ENCODE measurements at regions not wholly inside any gene's neighbourhood (a gene's known extent, or its start where the extent isn't known, plus 50 kb on each side); places are given as distances from the start of the nearest gene placed in this dataset.

GRCh38 chr7:94128072-94128471 lies 123.9 kb upstream of the BET1 start:
- 67 to 95% (median 88%) methylated on average over 2 of the region's 2 CpGs for WGBS, 4 donors
- H3K27ac ChIP-seq: no peak overlapping the region
- H3K36me3 ChIP-seq: no peaks in the 10 kb centered on the region
- DNase-seq (no peak), ATAC-seq (no peak)
- H3K27me3 ChIP-seq: no peaks in the 10 kb centered on the region
- intact Hi-C loops (cut with DNase I): no loop called here
- no peak overlapping the region for H3K4me3 ChIP-seq
- H3K4me1 ChIP-seq: peaks cover 0 to 3% (median 0%) of the 10 kb centered on the region in 12 donors
- no peaks in the 10 kb centered on the region for H3K9me3 ChIP-seq
- TF ChIP-seq POLR2A (IDR thresholded peaks at IDR 0.05) (no peak), CTCF (IDR thresholded peaks at IDR 0.05) (no peak)

GRCh38 chr7:94129443-94130140 lies 125.4 kb upstream of the BET1 start:
- Histone ChIP-seq H3K36me3 (no peaks in the 10 kb centered on the region), H3K9me3 (no peaks in the 10 kb centered on the region), H3K27me3 (no peaks in the 10 kb centered on the region), H3K27ac (no peak overlapping the region), H3K4me3 (no peak overlapping the region), H3K4me1 (peaks cover 0 to 3% (median 0%) of the 10 kb centered on the region in 12 donors)
- WGBS, 4 donors: 48 to 74% (median 61%) methylated on average over 1 of the region's 1 CpG
- DNase-seq (no peak), ATAC-seq (peak in 2 of 4 donors; percentile 41 to 74)
- no peak for TF ChIP-seq POLR2A (IDR thresholded peaks at IDR 0.05)
- intact Hi-C loops (cut with DNase I): no loop called here

GRCh38 chr7:94130716-94131115 lies 126.6 kb upstream of the BET1 start:
- H3K27me3 ChIP-seq: no peaks in the 10 kb centered on the region
- DNase-seq (no peak), ATAC-seq (no peak)
- intact Hi-C loops (cut with DNase I): no loop called here
- H3K4me3 ChIP-seq: no peak overlapping the region
- TF ChIP-seq CTCF (IDR thresholded peaks at IDR 0.05) (no peak), POLR2A (IDR thresholded peaks at IDR 0.05) (no peak)
- H3K36me3 ChIP-seq: no peaks in the 10 kb centered on the region
- H3K27ac ChIP-seq: no peak overlapping the region
- no peaks in the 10 kb centered on the region for H3K9me3 ChIP-seq
- 97 to 99% (median 98%) methylated on average over 3 of the region's 3 CpGs for WGBS, 4 donors
- H3K4me1 ChIP-seq: peaks cover 0 to 3% (median 0%) of the 10 kb centered on the region in 12 donors

- Histone ChIP-seq H3K27ac (no peak overlapping the region), H3K36me3 (no peaks in the 10 kb centered on the region), H3K4me3 (no peak overlapping the region), H3K27me3 (no peaks in the 10 kb centered on the region), H3K9me3 (no peaks in the 10 kb centered on the region), H3K4me1 (peaks cover 0 to 3% (median 0%) of the 10 kb centered on the region in 12 donors)
- TF ChIP-seq POLR2A (IDR thresholded peaks at IDR 0.05) (no peak), CTCF (IDR thresholded peaks at IDR 0.05) (no peak)
- 55 to 64% (median 63%) methylated on average over 4 of the region's 4 CpGs for WGBS, 4 donors
- no peak for DNase-seq
- ATAC-seq: no peak
- intact Hi-C loops (cut with DNase I): no loop called here
Observed at GRCh38 chr7:94133460-94133859, 129.3 kb upstream of the BET1 start.

- Histone ChIP-seq H3K9me3 (no peaks in the 10 kb centered on the region), H3K4me1 (no peaks in the 10 kb centered on the region), H3K27me3 (no peaks in the 10 kb centered on the region), H3K4me3 (no peak overlapping the region), H3K36me3 (no peaks in the 10 kb centered on the region), H3K27ac (no peak overlapping the region)
- TF ChIP-seq CTCF (IDR thresholded peaks at IDR 0.05) (no peak), POLR2A (IDR thresholded peaks at IDR 0.05) (no peak)
- DNase-seq: no peak
- ATAC-seq: no peak
- whole genome bisulfite sequencing, 4 donors: 75 to 86% (median 85%) methylated on average over 1 of the region's 1 CpG
- intact Hi-C loops (cut with DNase I): no loop called here
Observed at GRCh38 chr7:94135180-94135579, 131.0 kb upstream of the BET1 start.
